Suppressor macrophage treated with lipopolysaccharide for 1 hour (primary cell): ENCODE measurements at regions not wholly inside any gene's neighbourhood (a gene's known extent, or its start where the extent isn't known, plus 50 kb on each side); places are given as distances from the start of the nearest gene placed in this dataset.

ENCODE experiments used
- DNase-seq, 3 donors: peaks; one replicate each; pipeline ENCODE4 v3.0.0-alpha.2; 2020 to 2022

GRCh38 chr14:101004954-101005353, 101.4 kb upstream of the RTL1 start:
- DNase-seq = peak in 2 of 3 donors; percentile 27 to 37

- peak; percentile 66 to 80 (median 73) for DNase-seq
Observed at GRCh38 chr14:101005447-101005846, 101.9 kb upstream of the RTL1 start.

GRCh38 chr14:101006008-101006407, 102.5 kb upstream of the RTL1 start:
- DNase-seq = peak in 2 of 3 donors; percentile 8 to 18

GRCh38 chr14:101007004-101007614, 103.6 kb upstream of the RTL1 start:
- no peak for DNase-seq

- DNase-seq = no peak
Observed at GRCh38 chr14:101007765-101008164, 104.2 kb upstream of the RTL1 start.

- no peak for DNase-seq
Observed at GRCh38 chr14:101008196-101008595, 104.7 kb upstream of the RTL1 start.

GRCh38 chr14:101008631-101009336, 105.3 kb upstream of the RTL1 start:
- no peak for DNase-seq

- no peak for DNase-seq
Observed at GRCh38 chr14:101009531-101009930, 106.0 kb upstream of the RTL1 start.

- no peak for DNase-seq
Observed at GRCh38 chr14:101010293-101010692, 106.8 kb upstream of the RTL1 start.

- no peak for DNase-seq
Observed at GRCh38 chr14:101010835-101011234, 107.3 kb upstream of the RTL1 start.

GRCh38 chr14:101017209-101017608, 113.7 kb upstream of the RTL1 start:
- DNase-seq = no peak

- DNase-seq = no peak
Observed at GRCh38 chr14:101017806-101018560, 114.5 kb upstream of the RTL1 start.

GRCh38 chr14:101018561-101019290, 115.2 kb upstream of the RTL1 start:
- DNase-seq = no peak

GRCh38 chr14:101019541-101019940, 116.0 kb upstream of the RTL1 start:
- no peak for DNase-seq

- no peak for DNase-seq
Observed at GRCh38 chr14:101019990-101020710, 116.6 kb upstream of the RTL1 start.

GRCh38 chr14:101020834-101021370, 117.4 kb upstream of the RTL1 start:
- DNase-seq = no peak

GRCh38 chr14:101022121-101022520, 118.6 kb upstream of the RTL1 start:
- no peak for DNase-seq

GRCh38 chr14:101022916-101023435, 119.5 kb upstream of the RTL1 start:
- no peak for DNase-seq

- no peak for DNase-seq
Observed at GRCh38 chr14:101024686-101025085, 121.2 kb upstream of the RTL1 start.

GRCh38 chr14:101025131-101025530, 121.6 kb upstream of the RTL1 start:
- no peak for DNase-seq

- no peak for DNase-seq
Observed at GRCh38 chr14:101025696-101026095, 122.2 kb upstream of the RTL1 start.

- no peak for DNase-seq
Observed at GRCh38 chr14:101026341-101026740, 122.8 kb upstream of the RTL1 start.
